Limb (tissue), 2 donors: ENCODE measurements at regions not wholly inside any gene's neighbourhood (a gene's known extent, or its start where the extent isn't known, plus 50 kb on each side); places are given as distances from the start of the nearest gene placed in this dataset.
"Not testable (repeated sequence)": the region's sequence is repeated elsewhere in the genome, so short reads cannot be mapped to it uniquely, and the experiment has no call there.

ENCODE experiments used
- DNase-seq, 2 donors: peaks; one replicate each; pipeline ENCODE4 v3.0.0-alpha.2; 2016; ENCODE audit errors: extremely low spot score in 2 of 2

GRCh38 chr2:156254637-156255067, 77.9 kb downstream of the NR4A2 start:
- DNase-seq, result not testable (repeated sequence)

GRCh38 chr2:156253765-156254164, 78.8 kb downstream of the NR4A2 start:
- no peak for DNase-seq

- no peak for DNase-seq
Observed at GRCh38 chr2:156242874-156243273, 89.6 kb downstream of the NR4A2 start.

GRCh38 chr2:156237558-156237957, 95.0 kb downstream of the NR4A2 start:
- DNase-seq, result no peak

GRCh38 chr2:156229724-156230362, 102.7 kb downstream of the NR4A2 start:
- no peak for DNase-seq

GRCh38 chr2:156223328-156223727, 109.2 kb downstream of the NR4A2 start:
- DNase-seq, result not testable (repeated sequence)

GRCh38 chr2:156221703-156222102, 110.8 kb downstream of the NR4A2 start:
- no peak for DNase-seq

GRCh38 chr2:156219491-156220100, 112.9 kb downstream of the NR4A2 start:
- no peak for DNase-seq

GRCh38 chr2:156215656-156216055, 116.9 kb downstream of the NR4A2 start:
- no peak for DNase-seq

- DNase-seq, result no peak
Observed at GRCh38 chr2:156211318-156211717, 121.2 kb downstream of the NR4A2 start.

GRCh38 chr2:156206355-156206754, 126.2 kb downstream of the NR4A2 start:
- no peak for DNase-seq

- no peak for DNase-seq
Observed at GRCh38 chr2:156199588-156199987, 132.9 kb downstream of the NR4A2 start.

- no peak for DNase-seq
Observed at GRCh38 chr2:156196031-156196430, 136.5 kb downstream of the NR4A2 start.

- DNase-seq, result no peak
Observed at GRCh38 chr2:156192468-156192867, 140.1 kb downstream of the NR4A2 start.

GRCh38 chr2:156191527-156191926, 141.0 kb downstream of the NR4A2 start:
- no peak for DNase-seq

GRCh38 chr2:156190517-156190916, 142.0 kb downstream of the NR4A2 start:
- DNase-seq, result no peak

GRCh38 chr2:156189584-156189983, 142.9 kb downstream of the NR4A2 start:
- no peak for DNase-seq

GRCh38 chr2:156189143-156189542, 143.4 kb downstream of the NR4A2 start:
- DNase-seq, result no peak

GRCh38 chr2:156182132-156182531, 150.4 kb downstream of the NR4A2 start:
- no peak for DNase-seq

GRCh38 chr2:156181208-156181607, 151.3 kb downstream of the NR4A2 start:
- DNase-seq, result no peak

- DNase-seq, result no peak
Observed at GRCh38 chr2:156177654-156178053, 154.9 kb downstream of the NR4A2 start.

- no peak for DNase-seq
Observed at GRCh38 chr2:156175946-156176345, 156.6 kb downstream of the NR4A2 start.

- no peak for DNase-seq
Observed at GRCh38 chr2:156170929-156171328, 161.6 kb downstream of the NR4A2 start.
